ENCODE measurements at regions not wholly inside any gene's neighbourhood (a gene's known extent, or its start where the extent isn't known, plus 50 kb on each side); places are given as distances from the start of the nearest gene placed in this dataset.

DNA sequence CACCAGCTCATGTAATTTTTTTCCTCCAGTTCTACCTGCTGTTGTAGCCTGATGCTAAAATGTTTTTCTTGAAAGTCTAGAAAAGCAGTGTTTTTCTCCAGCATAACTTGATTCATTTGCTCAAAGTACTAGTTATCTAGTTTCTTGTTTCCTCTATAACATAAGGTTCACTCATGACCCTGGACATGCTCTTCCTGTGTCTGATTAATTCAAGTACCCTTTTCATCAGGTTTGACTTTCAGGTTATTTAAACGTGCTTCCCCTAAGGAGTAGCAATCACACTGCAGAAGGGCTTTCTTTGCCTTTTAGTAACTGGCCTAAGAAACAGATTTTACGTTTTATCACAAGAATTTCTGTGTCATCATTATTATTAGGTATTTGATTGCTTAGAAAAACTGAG is 66.8 kb upstream of the EGFL6 start:
- TF ChIP-seq POLR2AphosphoS5 (IDR thresholded peaks at IDR 0.05; ENCODE audit: low read depth, low read length), result no peak

DNA sequence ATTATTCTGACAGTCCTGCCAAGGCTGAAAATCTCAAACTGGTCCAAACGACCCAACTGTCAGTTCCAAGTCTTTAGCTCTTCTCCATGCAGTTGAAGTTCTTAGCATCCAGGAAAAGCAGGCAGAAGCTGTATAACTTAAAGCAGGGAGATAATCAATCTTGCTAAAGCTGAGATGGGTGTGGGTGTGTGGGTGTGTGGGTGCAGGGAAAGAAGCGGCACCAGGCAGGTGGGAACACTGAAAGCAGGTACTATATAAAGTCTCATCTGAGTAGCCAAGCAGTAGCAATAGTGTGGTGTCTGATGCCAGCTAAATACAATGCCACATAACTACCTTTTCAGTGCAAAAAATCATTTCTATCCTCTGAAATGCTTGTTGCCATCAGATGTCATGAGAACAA is 69.7 kb upstream of the EGFL6 start:
- TF ChIP-seq POLR2AphosphoS5 (IDR thresholded peaks at IDR 0.05; ENCODE audit: low read depth, low read length), result no peak
- TF ChIP-seq FOXP2 (optimal IDR thresholded peaks at IDR 0.05; ENCODE audit: borderline replicate concordance, extremely low read depth, extremely low read length, insufficient read depth), result no peak
- TF ChIP-seq, protein P1, sequence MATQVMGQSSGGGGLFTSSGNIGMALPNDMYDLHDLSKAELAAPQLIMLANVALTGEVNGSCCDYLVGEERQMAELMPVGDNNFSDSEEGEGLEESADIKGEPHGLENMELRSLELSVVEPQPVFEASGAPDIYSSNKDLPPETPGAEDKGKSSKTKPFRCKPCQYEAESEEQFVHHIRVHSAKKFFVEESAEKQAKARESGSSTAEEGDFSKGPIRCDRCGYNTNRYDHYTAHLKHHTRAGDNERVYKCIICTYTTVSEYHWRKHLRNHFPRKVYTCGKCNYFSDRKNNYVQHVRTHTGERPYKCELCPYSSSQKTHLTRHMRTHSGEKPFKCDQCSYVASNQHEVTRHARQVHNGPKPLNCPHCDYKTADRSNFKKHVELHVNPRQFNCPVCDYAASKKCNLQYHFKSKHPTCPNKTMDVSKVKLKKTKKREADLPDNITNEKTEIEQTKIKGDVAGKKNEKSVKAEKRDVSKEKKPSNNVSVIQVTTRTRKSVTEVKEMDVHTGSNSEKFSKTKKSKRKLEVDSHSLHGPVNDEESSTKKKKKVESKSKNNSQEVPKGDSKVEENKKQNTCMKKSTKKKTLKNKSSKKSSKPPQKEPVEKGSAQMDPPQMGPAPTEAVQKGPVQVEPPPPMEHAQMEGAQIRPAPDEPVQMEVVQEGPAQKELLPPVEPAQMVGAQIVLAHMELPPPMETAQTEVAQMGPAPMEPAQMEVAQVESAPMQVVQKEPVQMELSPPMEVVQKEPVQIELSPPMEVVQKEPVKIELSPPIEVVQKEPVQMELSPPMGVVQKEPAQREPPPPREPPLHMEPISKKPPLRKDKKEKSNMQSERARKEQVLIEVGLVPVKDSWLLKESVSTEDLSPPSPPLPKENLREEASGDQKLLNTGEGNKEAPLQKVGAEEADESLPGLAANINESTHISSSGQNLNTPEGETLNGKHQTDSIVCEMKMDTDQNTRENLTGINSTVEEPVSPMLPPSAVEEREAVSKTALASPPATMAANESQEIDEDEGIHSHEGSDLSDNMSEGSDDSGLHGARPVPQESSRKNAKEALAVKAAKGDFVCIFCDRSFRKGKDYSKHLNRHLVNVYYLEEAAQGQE (IDR thresholded peaks at IDR 0.05; ENCODE audit: insufficient read depth in 1 of 2, low read depth in 2 of 2, low read length in 2 of 2), result no peak
- no peak for TF ChIP-seq SIN3A (IDR thresholded peaks at IDR 0.05; ENCODE audit: borderline replicate concordance, insufficient read depth, low read length)
- TF ChIP-seq TAF1 (IDR thresholded peaks at IDR 0.05; ENCODE audit: borderline replicate concordance, insufficient read depth, low read length), result no peak

DNA sequence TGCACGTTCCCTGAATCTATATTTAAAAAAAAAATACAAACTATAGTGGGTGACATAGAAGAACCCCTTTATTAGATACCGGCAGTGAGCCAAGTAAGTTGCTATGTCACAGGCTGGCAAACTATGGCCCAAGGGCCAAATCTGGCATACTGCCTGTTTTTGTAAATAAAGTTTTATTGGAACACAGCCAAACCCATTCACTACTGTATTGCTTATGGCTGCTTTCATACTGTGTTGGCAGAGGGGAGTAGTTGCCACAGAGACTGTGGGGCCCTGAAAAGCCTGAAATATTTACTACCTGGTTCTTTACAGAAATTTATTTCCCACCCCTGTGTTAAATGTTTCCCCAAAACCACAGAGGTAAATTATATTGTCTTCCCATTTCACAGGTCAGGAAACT is 71.2 kb upstream of the EGFL6 start:
- no peak for TF ChIP-seq POLR2AphosphoS5 (IDR thresholded peaks at IDR 0.05; ENCODE audit: low read depth, low read length)
- TF ChIP-seq, protein P1 (IDR thresholded peaks at IDR 0.05; ENCODE audit: insufficient read depth in 1 of 2, low read depth in 2 of 2, low read length in 2 of 2), result no peak
- no peak for TF ChIP-seq SIN3A (IDR thresholded peaks at IDR 0.05; ENCODE audit: borderline replicate concordance, insufficient read depth, low read length)
- no peak for TF ChIP-seq FOXP2 (optimal IDR thresholded peaks at IDR 0.05; ENCODE audit: borderline replicate concordance, extremely low read depth, extremely low read length, insufficient read depth)
- no peak for TF ChIP-seq TAF1 (IDR thresholded peaks at IDR 0.05; ENCODE audit: borderline replicate concordance, insufficient read depth, low read length)

DNA sequence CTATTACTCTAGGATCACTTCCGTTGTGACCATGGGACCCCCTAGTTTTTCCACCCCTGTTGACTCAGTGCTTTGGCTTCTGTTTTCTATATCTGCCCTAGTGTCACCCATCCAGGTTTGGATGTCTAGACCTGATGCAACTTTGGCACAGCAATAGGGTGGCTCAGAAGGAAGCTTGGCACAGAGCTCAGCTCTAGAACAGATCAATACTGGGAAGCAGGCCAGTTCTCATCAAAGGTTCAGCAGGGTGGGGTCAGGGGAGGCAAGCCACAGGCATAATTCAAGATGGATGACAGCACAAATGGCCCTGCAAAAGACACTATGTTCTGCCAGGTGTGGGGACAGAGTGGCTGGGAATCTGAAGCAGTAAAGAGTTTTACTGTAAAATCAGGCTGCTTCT is 74.2 kb upstream of the EGFL6 start:
- TF ChIP-seq TAF1 (IDR thresholded peaks at IDR 0.05; ENCODE audit: borderline replicate concordance, insufficient read depth, low read length) (no peak), FOXP2 (optimal IDR thresholded peaks at IDR 0.05; ENCODE audit: borderline replicate concordance, extremely low read depth, extremely low read length, insufficient read depth) (no peak), POLR2AphosphoS5 (IDR thresholded peaks at IDR 0.05; ENCODE audit: low read depth, low read length) (no peak), SIN3A (IDR thresholded peaks at IDR 0.05; ENCODE audit: borderline replicate concordance, insufficient read depth, low read length) (no peak)
- TF ChIP-seq, protein P1 (IDR thresholded peaks at IDR 0.05; ENCODE audit: insufficient read depth in 1 of 2, low read depth in 2 of 2, low read length in 2 of 2), result no peak

DNA sequence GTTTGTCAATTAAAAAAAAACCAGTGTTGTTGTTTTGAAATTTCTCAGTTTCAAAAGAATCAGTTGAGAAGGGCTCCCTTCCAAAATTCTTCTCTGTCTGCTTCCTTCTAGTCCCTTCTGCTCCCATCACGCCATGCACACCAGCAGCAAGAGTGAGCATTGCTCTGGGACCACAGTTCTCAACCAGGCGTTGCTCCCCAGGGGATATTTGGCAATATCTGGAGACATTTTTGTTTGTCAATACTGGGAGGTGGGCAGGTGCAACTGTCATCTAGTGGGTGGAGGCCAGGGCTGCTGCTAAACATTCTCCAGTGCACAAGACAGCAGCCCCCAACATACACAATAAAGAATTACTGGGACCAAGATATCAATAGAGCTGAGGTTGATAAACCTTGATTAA is 74.8 kb upstream of the EGFL6 start:
- TF ChIP-seq, protein P1 (IDR thresholded peaks at IDR 0.05; ENCODE audit: insufficient read depth in 1 of 2, low read depth in 2 of 2, low read length in 2 of 2), result no peak
- TF ChIP-seq POLR2AphosphoS5 (IDR thresholded peaks at IDR 0.05; ENCODE audit: low read depth, low read length), result no peak
- no peak for TF ChIP-seq TAF1 (IDR thresholded peaks at IDR 0.05; ENCODE audit: borderline replicate concordance, insufficient read depth, low read length)
